GM10248 (cell line): ENCODE measurements at regions not wholly inside any gene's neighbourhood (a gene's known extent, or its start where the extent isn't known, plus 50 kb on each side); places are given as distances from the start of the nearest gene placed in this dataset.

Source experiments
- CTCF ChIA-PET: fragments of 300-600 bp; sonication (Branson Sonifier 250); formaldehyde crosslinking; extraction: SDS; loops from one replicate; lab custom pipeline; 2021; ENCODE audit warnings: antibody characterized with exemption; lab: Yijun Ruan, JAX
- POLR2A ChIA-PET: fragments of 350-650 bp; sonication (Branson Sonifier 250); formaldehyde crosslinking; extraction: SDS; loops from one replicate; lab custom pipeline; 2020; ENCODE audit warnings: antibody characterized with exemption; lab: Yijun Ruan, JAX
- DNase-seq: peaks from one replicate; pipeline ENCODE4 v3.0.0; 2012; ENCODE audit errors: extremely low spot score
- CTCF ChIP-seq: IDR thresholded peaks from 2 replicates; pipeline ENCODE4 v1.5.1; 2012; ENCODE audit warnings: mild to moderate bottlenecking, low read depth; ENCODE audit errors: extremely low read depth, missing control alignments, control extremely low read depth

DNA sequence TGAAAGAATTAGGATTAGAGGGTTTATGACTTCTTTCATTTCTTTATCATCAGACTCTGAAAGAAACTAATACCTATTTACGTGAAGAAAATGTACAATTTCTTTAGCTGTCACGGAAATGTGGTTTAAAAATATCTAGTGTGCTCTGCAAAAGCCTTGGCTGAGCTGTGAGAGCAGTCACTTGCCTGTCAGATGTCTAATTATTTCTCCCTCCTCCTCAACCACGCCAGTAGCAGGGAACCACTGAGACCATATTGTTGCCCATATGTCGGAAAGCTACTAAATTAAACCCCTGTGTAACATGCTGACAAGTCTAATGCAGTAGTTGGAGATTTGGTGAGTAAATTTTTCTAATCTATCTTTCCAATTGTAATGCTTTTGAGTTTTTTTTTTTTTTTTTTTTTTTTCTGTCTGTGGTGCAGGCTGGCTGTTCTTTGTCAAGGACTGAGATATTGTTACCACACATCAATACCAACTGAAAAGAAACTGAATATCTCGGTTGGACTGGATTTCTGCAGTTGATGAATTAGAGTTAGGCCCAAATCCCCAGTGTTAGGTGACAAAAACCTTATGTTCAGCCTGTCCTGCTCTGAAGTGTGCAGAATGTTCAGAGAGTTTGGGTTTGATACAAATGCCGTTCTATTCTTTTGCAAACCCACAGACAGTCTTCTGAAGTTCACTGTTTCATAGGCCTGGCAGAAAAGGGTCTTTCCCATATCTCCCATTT lies 302.9 kb upstream of the SYNCRIP start:
- no peak for TF ChIP-seq CTCF
- ChIA-PET POLR2A (no interaction called here), CTCF (no interaction called here)
- DNase-seq = no peak

DNA sequence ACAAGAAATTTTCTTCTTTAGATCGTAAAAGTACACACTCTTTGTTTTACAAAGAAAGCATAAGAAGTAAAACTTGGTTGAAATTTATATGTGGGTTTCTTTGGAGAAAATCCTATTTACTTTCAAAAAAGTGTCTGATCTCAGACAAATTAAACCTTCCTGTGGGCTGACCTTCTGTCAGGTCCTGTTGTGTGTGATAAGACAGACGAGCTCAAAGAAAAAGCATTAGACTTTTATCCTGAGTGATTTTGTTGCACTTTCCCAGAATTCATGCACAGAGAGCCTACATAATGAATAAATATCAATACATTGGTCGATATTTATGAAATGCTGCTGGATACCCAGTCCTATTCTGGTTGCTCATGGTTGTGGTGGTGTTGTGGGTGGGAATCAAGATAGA lies 302.1 kb upstream of the SYNCRIP start:
- POLR2A ChIA-PET = no interaction called here
- TF ChIP-seq CTCF = no peak
- no peak for DNase-seq
- CTCF ChIA-PET = no interaction called here

- POLR2A ChIA-PET = no interaction called here
- no peak for TF ChIP-seq CTCF
- DNase-seq = no peak
- CTCF ChIA-PET = interaction anchor here (1.4 kb wide), 1 partner anchor 20 kb away, joined by 3 read pairs; no protein-coding TSS in a partner anchor
Observed at GRCh38 chr6:85942844-85943243, 300.2 kb upstream of the SYNCRIP start.

DNA sequence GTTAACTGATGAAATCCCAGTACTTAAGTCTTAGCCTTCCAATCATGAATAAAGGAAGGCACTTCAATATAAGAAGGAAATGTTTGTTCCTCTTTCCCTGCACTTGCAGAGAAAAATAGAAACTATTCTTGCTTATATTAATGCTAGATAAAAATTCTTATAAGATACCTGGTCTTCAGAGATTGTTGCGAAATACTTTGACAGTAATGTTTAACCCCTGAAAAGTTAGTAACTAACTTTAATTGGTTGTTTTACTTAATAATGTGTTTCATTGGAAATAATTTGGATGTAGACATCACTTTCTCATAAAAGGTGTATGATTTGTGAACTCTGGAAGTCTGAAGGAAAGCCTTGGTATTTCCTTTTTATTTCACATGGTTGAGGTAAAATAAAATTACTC lies 294.2 kb upstream of the SYNCRIP start:
- TF ChIP-seq CTCF = no peak

GRCh38 chr6:85923013-85923430 lies 280.3 kb upstream of the SYNCRIP start:
- CTCF ChIA-PET = interaction anchor here (0.8 to 4.8 kb wide), 14 partner anchors 10 to 1106 kb away, joined by 3 to 37 read pairs (median 4); partner anchors contain the start of gene HTR1E
- POLR2A ChIA-PET = no interaction called here
- peak; percentile 63 for TF ChIP-seq CTCF
- peak; percentile 23 for DNase-seq

More for the DNA sequence above, 294.2 kb upstream of the SYNCRIP start:
- POLR2A ChIA-PET = no interaction called here
- CTCF ChIA-PET = no interaction called here
- DNase-seq = no peak

GRCh38 chr6:85920782-85921181 lies 278.1 kb upstream of the SYNCRIP start:
- ChIA-PET CTCF (interaction anchor here (1.4 to 4.8 kb wide), 2 partner anchors 8 to 937 kb away, joined by 6 to 37 read pairs; no protein-coding TSS in a partner anchor), POLR2A (no interaction called here)
- no peak for TF ChIP-seq CTCF
- no peak for DNase-seq
